Mesodermal cell (in vitro differentiated cells): ENCODE measurements at regions not wholly inside any gene's neighbourhood (a gene's known extent, or its start where the extent isn't known, plus 50 kb on each side); places are given as distances from the start of the nearest gene placed in this dataset.
A peak's percentile ranks its signal among the peaks of the same experiment; 100 is the strongest.
"Not testable (repeated sequence)": the region's sequence is repeated elsewhere in the genome, so short reads cannot be mapped to it uniquely, and the experiment has no call there.

Experiments used
- H3K27ac ChIP-seq: 2 replicates; pipeline ENCODE4 v1.7.0; 2013; ENCODE audit warnings: mild to moderate bottlenecking, low read depth, low read length, moderate library complexity; ENCODE audit not compliant: severe bottlenecking
- H3K36me3 ChIP-seq: 2 replicates; pipeline ENCODE4 v1.7.1; 2013; ENCODE audit warnings: mild to moderate bottlenecking, low read length, moderate library complexity; ENCODE audit not compliant: control insufficient read depth, insufficient read depth
- H3K4me1 ChIP-seq: one replicate; pipeline ENCODE4 v1.7.1; 2013; ENCODE audit warnings: mild to moderate bottlenecking, low read length; ENCODE audit not compliant: insufficient read depth, control insufficient read depth, poor library complexity, severe bottlenecking
- H3K4me3 ChIP-seq: 2 replicates; pipeline ENCODE4 v1.7.0; 2013; ENCODE audit warnings: low read length, control low read depth, mild to moderate bottlenecking; ENCODE audit not compliant: insufficient read depth, poor library complexity, severe bottlenecking; ENCODE audit errors: extremely low read depth
- H3K9me3 ChIP-seq: 2 replicates; pipeline ENCODE4 v1.7.1; 2013; ENCODE audit warnings: mild to moderate bottlenecking, low read length, moderate library complexity; ENCODE audit not compliant: control insufficient read depth
- WGBS, 2 experiments: methylation state at CpG; one replicate each; pipeline ENCODE4 v1.1.5; 2013; ENCODE audit warnings: missing lambda C conversion rate in 2 of 2; ENCODE audit not compliant: insufficient coverage in 2 of 2; 5-methylcytosine and 5-hydroxymethylcytosine counted together

- not testable (repeated sequence) for H3K36me3 ChIP-seq, H3K9me3 ChIP-seq, H3K27ac ChIP-seq, H3K4me3 ChIP-seq, H3K4me1 ChIP-seq
- 94% methylated on average over 13 to 15 of the region's 15 CpGs for WGBS, 2 experiments
These were observed 67.3 kb upstream of the EZR start for GRCh38 chr6:158886346-158886977.

- H3K9me3 ChIP-seq, H3K4me3 ChIP-seq, H3K27ac ChIP-seq, H3K4me1 ChIP-seq, H3K36me3 ChIP-seq: not testable (repeated sequence)
- WGBS, 2 experiments = 80 to 81% methylated on average over 2 to 3 of the region's 3 CpGs
These were observed 62.7 kb upstream of the EZR start for GRCh38 chr6:158881884-158882283.

- not testable (repeated sequence) for H3K4me3 ChIP-seq, H3K9me3 ChIP-seq, H3K4me1 ChIP-seq, H3K27ac ChIP-seq, H3K36me3 ChIP-seq
- 88% methylated on average over 1 of the region's 1 CpG; no CpG with 5 or more reads in 1 of the 2 experiments for WGBS, 2 experiments
These were observed 62.1 kb upstream of the EZR start for GRCh38 chr6:158881276-158881675.

- Histone ChIP-seq H3K27ac (no peak overlapping the region), H3K36me3 (no peaks in the 10 kb centered on the region), H3K4me1 (peaks cover 5% of the 10 kb centered on the region), H3K9me3 (peaks cover 9% of the 10 kb centered on the region), H3K4me3 (no peak overlapping the region)
- WGBS, 2 experiments = 72 to 76% methylated on average over 3 of the region's 5 CpGs
These were observed 60.0 kb upstream of the EZR start for GRCh38 chr6:158879180-158879579.

GRCh38 chr6:158877716-158878115 lies 58.5 kb upstream of the EZR start:
- Histone ChIP-seq H3K4me1 (peaks cover 5% of the 10 kb centered on the region), H3K36me3 (no peaks in the 10 kb centered on the region), H3K4me3 (no peak overlapping the region), H3K27ac (no peak overlapping the region), H3K9me3 (peaks cover 9% of the 10 kb centered on the region)
- WGBS, 2 experiments = 100% methylated on average over 1 of the region's 1 CpG; no CpG with 5 or more reads in 1 of the 2 experiments

- WGBS, 2 experiments = no CpG with 5 or more reads among the region's 1 CpG
These were observed 57.7 kb upstream of the EZR start for GRCh38 chr6:158876886-158877285.

GRCh38 chr6:158870649-158870957 lies 51.4 kb upstream of the EZR start:
- WGBS, 2 experiments = 90 to 98% methylated on average over 3 of the region's 4 CpGs
- Histone ChIP-seq H3K4me1 (peaks cover 7% of the 10 kb centered on the region), H3K27ac (no peak overlapping the region), H3K4me3 (no peak overlapping the region), H3K9me3 (peaks cover 4% of the 10 kb centered on the region), H3K36me3 (no peaks in the 10 kb centered on the region)

More at GRCh38 chr6:158876886-158877285, 57.7 kb upstream of the EZR start:
- H3K4me1 ChIP-seq = peaks cover 5% of the 10 kb centered on the region
- H3K9me3 ChIP-seq = peaks cover 9% of the 10 kb centered on the region
- H3K4me3 ChIP-seq = no peak overlapping the region
- no peaks in the 10 kb centered on the region for H3K36me3 ChIP-seq
- no peak overlapping the region for H3K27ac ChIP-seq

GRCh38 chr6:158869826-158870648 lies 50.9 kb upstream of the EZR start:
- Histone ChIP-seq H3K36me3 (no peaks in the 10 kb centered on the region), H3K27ac (peak overlapping the region; percentile 92), H3K9me3 (peaks cover 4% of the 10 kb centered on the region), H3K4me1 (peaks cover 7% of the 10 kb centered on the region), H3K4me3 (peak overlapping the region; percentile 34)
- 23 to 31% methylated on average over 31 to 41 of the region's 50 CpGs for WGBS, 2 experiments

GRCh38 chr6:158868890-158869825 lies 50.0 kb upstream of the EZR start:
- H3K4me3 ChIP-seq = peak overlapping the region; percentile 34
- H3K36me3 ChIP-seq = no peaks in the 10 kb centered on the region

More at GRCh38 chr6:158868890-158869825, 50.0 kb upstream of the EZR start:
- WGBS, 2 experiments = 34 to 59% methylated on average over 16 to 26 of the region's 45 CpGs
- peaks cover 4% of the 10 kb centered on the region for H3K9me3 ChIP-seq
- H3K27ac ChIP-seq = peak overlapping the region; percentile 92
- peaks cover 12% of the 10 kb centered on the region for H3K4me1 ChIP-seq
